ENCODE measurements at regions not wholly inside any gene's neighbourhood (a gene's known extent, or its start where the extent isn't known, plus 50 kb on each side); places are given as distances from the start of the nearest gene placed in this dataset.
"Not testable (repeated sequence)": the region's sequence is repeated elsewhere in the genome, so short reads cannot be mapped to it uniquely, and the experiment has no call there.

- no peak for DNase-seq
These were observed 121.6 kb upstream of the FAM204A start for GRCh38 chr10:118463740-118464139.

- no peak for DNase-seq
These were observed 120.3 kb upstream of the FAM204A start for GRCh38 chr10:118462401-118462800.

DNA sequence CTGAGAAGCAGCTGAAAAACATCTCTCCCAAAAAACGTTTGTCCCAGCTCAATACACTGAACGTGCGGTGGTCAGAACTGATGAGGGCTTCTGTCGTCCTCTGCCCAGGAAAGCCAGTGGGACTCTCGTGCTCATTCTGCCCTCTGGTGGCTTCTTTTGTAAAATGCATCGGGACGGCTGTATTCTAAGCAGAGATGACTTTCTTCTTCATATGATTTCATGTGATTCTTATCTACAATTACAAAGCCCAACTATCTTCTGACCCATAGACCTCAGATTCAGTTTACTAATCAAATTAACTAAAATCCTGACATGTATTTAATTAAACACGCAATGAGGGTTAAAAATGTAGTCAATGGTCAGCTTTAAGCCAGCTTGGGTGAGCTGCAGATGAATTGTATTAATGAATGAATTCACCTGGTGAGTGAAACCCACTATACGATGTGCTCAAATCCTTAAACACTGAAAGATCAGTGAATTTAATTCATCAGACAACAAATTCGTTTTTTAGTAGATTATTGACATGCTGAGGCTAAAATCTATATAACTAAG, 117.6 kb upstream of the FAM204A start:
- peak; percentile 38 for DNase-seq

GRCh38 chr10:118458957-118459641, 117.0 kb upstream of the FAM204A start:
- DNase-seq, result no peak

GRCh38 chr10:118457824-118458428, 115.8 kb upstream of the FAM204A start:
- DNase-seq, result no peak

- no peak for DNase-seq
These were observed 113.1 kb upstream of the FAM204A start for GRCh38 chr10:118455181-118455695.

- no peak for DNase-seq
These were observed 112.1 kb upstream of the FAM204A start for GRCh38 chr10:118454211-118454610.

GRCh38 chr10:118452098-118452497, 110.0 kb upstream of the FAM204A start:
- no peak for DNase-seq

DNA sequence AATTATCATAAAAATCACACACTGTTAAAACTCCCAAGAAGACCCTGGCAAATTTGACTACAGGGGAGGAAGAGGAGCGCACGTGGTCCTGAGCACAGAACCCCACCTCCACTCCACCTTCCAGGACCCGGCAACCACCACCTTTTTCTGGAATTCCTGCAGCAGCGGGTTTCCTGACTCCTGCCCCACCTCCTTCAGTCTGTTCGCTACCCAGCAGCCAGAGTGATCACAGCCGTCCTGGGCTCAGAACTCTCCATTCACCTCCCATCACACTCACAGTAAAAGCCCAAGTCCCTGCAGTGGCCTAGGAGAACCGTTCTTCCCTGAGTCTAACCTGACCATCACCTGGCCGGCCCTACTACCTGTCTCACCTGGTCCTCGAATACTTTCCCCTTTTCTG, 107.4 kb upstream of the FAM204A start:
- DNase-seq, result no peak

- no peak for DNase-seq
These were observed 106.6 kb upstream of the FAM204A start for GRCh38 chr10:118448744-118449143.

DNA sequence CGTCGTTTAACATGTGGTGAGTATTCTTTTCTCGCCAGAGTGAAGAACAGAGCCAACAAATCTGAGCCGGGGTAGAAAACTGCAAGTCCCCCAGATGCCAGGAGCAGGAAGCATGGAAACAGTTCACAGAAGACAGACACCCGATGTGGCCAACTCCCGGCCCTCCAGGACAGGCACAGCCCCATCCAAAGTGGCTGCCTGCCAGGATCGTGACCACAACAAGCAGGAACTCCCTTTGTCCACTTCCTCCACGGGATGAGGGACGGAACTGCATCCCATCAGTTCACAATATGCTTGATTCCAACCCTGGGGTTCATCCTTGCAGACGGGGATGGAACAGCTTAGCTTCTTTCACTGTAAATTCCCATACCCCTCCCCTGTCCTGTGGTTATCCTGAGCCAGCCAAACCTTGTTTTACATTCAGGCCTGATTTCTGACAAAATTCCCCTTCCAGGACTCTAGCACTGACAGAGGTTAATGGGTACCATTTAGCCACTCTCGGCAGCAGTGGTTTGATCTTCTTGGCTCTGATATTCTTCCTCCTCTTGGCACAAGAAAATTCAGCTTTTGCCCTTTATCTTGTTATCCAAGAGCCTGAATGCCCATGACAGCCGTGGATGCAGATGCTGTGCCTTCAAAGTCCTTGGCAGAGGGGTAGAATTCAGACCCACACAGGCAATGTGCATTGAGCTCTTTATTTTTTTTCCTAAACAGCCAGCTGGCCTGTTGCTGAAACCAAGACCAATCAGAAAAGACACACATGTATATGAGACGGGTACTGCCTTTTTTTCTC, 105.5 kb upstream of the FAM204A start:
- DNase-seq, result no peak

DNA sequence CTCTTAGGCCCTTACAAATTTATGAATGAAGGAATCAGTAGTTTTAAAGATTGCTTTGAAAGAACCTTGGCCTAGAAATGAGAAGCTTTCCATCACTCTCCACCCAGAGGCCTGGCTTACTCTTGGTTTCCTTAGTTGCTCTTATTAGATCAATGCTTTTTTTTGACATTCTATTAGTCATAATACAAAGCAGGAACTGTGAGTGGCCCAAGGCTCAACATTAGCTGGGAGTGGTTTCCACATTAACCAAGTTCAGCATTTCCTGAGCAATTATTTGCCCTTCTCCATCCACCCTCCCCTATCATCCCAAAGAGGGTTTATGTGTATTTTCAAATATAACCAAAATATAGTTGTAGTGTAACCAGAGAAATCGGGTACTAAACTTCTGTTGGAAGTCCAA, 103.4 kb upstream of the FAM204A start:
- no peak for DNase-seq

DNA sequence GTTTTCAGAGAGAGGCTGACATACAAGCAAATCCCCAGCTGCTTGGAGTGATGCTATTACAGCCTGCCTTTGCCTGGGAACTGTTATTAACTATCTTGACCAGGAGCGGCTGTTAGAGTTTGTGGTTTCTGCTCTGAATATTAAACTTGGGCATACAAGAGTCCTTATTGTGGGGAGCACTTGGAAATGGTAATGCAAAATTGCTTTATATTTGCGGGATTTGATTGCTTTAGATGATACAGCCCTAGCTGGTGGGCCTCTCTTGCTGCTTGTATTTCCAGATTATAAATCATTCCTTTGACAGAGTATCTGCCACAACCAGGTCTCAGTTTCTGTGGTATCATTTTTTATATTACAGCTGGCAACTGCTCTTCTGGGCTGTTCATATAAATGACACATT, 101.9 kb upstream of the FAM204A start:
- DNase-seq, result no peak

DNA sequence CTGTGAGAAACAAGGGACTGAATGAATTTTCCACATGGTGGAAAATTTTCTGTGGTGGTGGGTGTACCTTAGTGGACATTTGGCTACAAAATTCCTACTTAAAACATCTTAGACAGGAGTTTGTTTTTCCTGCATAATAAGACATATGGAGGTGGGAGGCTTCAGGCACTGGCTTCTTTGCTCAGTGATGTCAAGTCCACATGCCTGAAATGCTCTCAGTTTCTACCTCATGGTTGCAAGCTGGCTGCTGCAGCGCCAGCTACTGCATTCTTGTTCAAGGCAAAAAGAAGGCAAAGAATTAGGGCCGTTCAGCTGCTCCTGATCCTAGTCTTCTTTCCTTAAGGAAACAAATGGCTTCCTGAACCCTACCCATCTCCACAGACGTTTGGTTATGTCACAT, 99.9 kb upstream of the FAM204A start:
- DNase-seq, result no peak

DNA sequence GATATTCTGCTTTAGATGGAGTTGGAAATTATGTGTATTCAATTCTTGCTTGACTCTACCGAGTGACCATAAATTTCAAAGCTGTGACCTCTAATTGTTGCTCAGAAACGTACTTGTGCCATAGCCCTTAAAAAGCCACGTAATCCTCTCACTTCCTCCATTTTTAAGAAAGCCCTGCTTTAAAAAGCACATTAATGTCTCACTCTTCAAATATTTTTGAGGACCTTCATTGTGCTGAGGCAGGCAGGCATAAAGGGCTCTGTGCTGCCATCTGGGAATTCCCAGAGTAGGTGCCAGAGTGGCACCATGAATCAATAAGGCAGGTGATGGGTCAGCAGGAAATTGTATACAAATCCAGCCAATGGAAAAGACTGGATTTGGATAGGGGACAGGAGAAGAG, 97.7 kb upstream of the FAM204A start:
- no peak for DNase-seq

DNA sequence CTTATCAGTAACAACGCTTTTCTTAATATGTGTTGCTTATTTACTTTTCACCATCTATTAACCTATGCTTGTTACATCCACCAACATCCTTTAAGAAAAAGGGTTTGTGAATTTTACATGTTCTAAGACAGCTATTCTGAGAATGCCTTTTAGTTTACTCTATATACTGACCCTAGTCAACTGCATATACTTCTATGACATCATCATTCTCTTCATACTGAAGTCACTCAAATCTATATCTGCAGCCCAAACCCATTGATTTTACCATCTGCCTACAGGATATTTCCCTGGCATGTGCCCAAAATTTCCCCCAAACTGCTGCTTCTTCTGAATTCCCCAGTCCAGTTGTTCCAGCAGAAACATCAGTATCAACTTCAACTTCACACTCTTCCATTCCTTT, 94.6 kb upstream of the FAM204A start:
- no peak for DNase-seq

- no peak for DNase-seq
These were observed 88.1 kb upstream of the FAM204A start for GRCh38 chr10:118430190-118430589.

DNA sequence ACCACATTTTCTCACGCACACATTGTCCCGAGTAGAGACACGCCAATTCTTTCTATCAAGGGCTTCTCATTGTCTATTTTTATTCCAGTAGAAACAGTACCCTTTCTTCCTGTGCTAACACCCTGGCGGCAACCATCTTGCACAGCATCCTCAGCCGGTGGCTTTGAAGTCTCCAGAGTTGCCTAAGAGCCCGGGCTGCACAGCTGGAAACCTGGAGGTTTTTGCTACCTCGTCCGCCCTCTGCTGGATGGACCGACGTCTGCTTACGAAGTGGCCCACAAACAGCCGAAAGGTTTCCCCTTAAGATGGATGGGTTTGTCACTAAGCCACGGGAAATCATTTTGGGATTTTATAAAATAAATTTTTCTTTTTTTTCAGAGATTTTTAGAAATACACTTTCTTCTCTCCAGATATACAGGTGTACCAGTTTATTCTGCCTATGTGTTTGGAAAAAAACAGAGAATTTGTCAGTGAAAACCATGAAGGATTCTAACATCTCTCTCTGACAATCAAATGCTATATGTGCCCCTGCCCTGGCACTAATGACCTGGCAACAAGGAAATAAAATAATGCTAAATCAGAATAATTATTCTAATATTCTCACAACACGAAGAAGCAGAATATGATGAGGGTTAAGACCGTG, 81.8 kb upstream of the FAM204A start:
- DNase-seq, result peak; percentile 48

DNA sequence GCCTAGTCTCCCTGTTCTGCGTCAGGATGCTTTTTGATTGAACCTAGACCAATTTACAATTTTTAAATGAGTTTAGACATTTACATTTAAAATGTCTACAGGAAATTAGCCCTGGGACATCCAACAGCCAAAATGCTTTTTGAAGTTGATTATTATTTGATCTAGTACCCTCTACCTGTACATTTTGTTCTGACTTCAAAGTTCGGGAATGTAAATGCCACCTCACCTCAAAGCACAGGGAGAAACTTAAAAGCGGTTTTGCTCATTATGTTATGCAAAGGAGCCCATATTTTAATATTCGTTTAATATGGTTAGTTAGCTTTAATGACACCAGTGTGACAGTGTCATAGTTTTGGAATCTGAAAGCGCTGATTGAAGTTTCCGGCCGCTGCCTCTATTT, 80.1 kb upstream of the FAM204A start:
- DNase-seq, result no peak

GRCh38 chr10:118420049-118420448, 77.9 kb upstream of the FAM204A start:
- DNase-seq, result not testable (repeated sequence)

DNA sequence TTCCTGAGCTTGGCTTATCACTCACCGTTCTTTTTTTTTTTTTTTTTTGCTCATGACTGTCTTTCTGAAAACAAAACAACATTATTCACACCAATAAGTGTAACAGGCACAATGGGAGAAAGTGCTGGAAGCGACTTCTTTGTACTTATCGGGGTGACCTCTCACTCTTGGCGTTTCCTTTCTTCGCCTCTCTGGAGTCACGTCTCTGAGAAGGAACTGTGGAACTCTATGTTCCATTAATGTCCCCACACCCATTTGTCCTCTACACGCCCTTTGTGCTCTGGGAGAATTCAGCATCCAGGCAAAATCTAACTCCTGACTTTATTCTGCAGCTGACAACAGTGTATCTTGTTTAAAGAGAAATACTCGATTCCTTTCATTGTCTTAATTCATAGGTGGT, 70.8 kb upstream of the FAM204A start:
- DNase-seq, result no peak

- no peak for DNase-seq
These were observed 70.1 kb upstream of the FAM204A start for GRCh38 chr10:118412132-118412760.

GRCh38 chr10:118409295-118409694, 67.2 kb upstream of the FAM204A start:
- no peak for DNase-seq

Measured in stimulated activated CD4-positive, alpha-beta T cell treated with anti-CD3 and anti-CD28 coated beads, Interleukin-12 subunit alpha, Interleukin-12 subunit beta, amount 100 ng/mL, for 4 hours (primary cell).